ENCODE measurements at regions not wholly inside any gene's neighbourhood (a gene's known extent, or its start where the extent isn't known, plus 50 kb on each side); places are given as distances from the start of the nearest gene placed in this dataset.

GRCh38 chr14:34219661-34220377 lies 242.2 kb downstream of the SPTSSA start:
- TF ChIP-seq CTCF (IDR thresholded peaks at IDR 0.05; ENCODE audit: low read depth, low read length), result no peak
- DNase-seq (ENCODE audit: extremely low read depth, low read depth), result no peak

- DNase-seq (ENCODE audit: extremely low read depth, low read depth), result no peak
- TF ChIP-seq CTCF (IDR thresholded peaks at IDR 0.05; ENCODE audit: low read depth, low read length), result no peak
These were observed 243.2 kb downstream of the SPTSSA start for GRCh38 chr14:34218881-34219280.

GRCh38 chr14:34214961-34215360 lies 247.1 kb downstream of the SPTSSA start:
- no peak for DNase-seq (ENCODE audit: extremely low read depth, low read depth)
- no peak for TF ChIP-seq CTCF (IDR thresholded peaks at IDR 0.05; ENCODE audit: low read depth, low read length)

GRCh38 chr14:34213332-34213731 lies 248.7 kb downstream of the SPTSSA start:
- DNase-seq (ENCODE audit: extremely low read depth, low read depth), result no peak
- no peak for TF ChIP-seq CTCF (IDR thresholded peaks at IDR 0.05; ENCODE audit: low read depth, low read length)

- DNase-seq (ENCODE audit: extremely low read depth, low read depth), result no peak
- no peak for TF ChIP-seq CTCF (IDR thresholded peaks at IDR 0.05; ENCODE audit: low read depth, low read length)
These were observed 249.7 kb downstream of the SPTSSA start for GRCh38 chr14:34212172-34212929.

GRCh38 chr14:34211732-34212131 lies 250.3 kb downstream of the SPTSSA start:
- no peak for DNase-seq (ENCODE audit: extremely low read depth, low read depth)
- no peak for TF ChIP-seq CTCF (IDR thresholded peaks at IDR 0.05; ENCODE audit: low read depth, low read length)

GRCh38 chr14:34208532-34208931 lies 253.5 kb downstream of the SPTSSA start:
- TF ChIP-seq CTCF (IDR thresholded peaks at IDR 0.05; ENCODE audit: low read depth, low read length), result no peak

More at GRCh38 chr14:34208532-34208931, 253.5 kb downstream of the SPTSSA start:
- no peak for DNase-seq (ENCODE audit: extremely low read depth, low read depth)
